ENCODE measurements at regions not wholly inside any gene's neighbourhood (a gene's known extent, or its start where the extent isn't known, plus 50 kb on each side); places are given as distances from the start of the nearest gene placed in this dataset.

- TF ChIP-seq ZNF114 (CRISPR knock-in tag; IDR thresholded peaks at IDR 0.05) (no peak), JUNB (IDR thresholded peaks at IDR 0.05; ENCODE audit: unreplicated experiment) (no peak), ZNF462 (CRISPR knock-in tag; IDR thresholded peaks at IDR 0.05) (no peak), EZH2phosphoT487 (IDR thresholded peaks at IDR 0.05; ENCODE audit: unreplicated experiment) (no peak), REST (IDR thresholded peaks at IDR 0.05; ENCODE audit: unreplicated experiment) (no peak), CREB1 (CRISPR knock-in tag; IDR thresholded peaks at IDR 0.05; ENCODE audit: low read depth) (no peak), EZH2 (IDR thresholded peaks at IDR 0.05; ENCODE audit: low read depth, unreplicated experiment) (no peak), STAT1 (IDR thresholded peaks at IDR 0.05; ENCODE audit: unreplicated experiment) (no peak), POLR2AphosphoS5 (IDR thresholded peaks at IDR 0.05; ENCODE audit: low read depth) (no peak), NANOG (IDR thresholded peaks at IDR 0.05; ENCODE audit: borderline replicate concordance) (no peak), ZNF331 (CRISPR knock-in tag; IDR thresholded peaks at IDR 0.05; ENCODE audit: low read depth) (no peak), ETS1 (IDR thresholded peaks at IDR 0.05) (no peak), CTCF (conservative IDR thresholded peaks at IDR 0.05; ENCODE audit: low read depth in 2 of 2) (no peak)
- Histone ChIP-seq H3K79me2 (replicated peaks; ENCODE audit: insufficient read depth) (no peaks in the 10 kb centered on the region), H2AFZ (no peak overlapping the region), H4K20me1 (replicated peaks; ENCODE audit: insufficient read depth) (no peaks in the 10 kb centered on the region; the same call in 1 of the 2 replicates), H3K9me2 (ENCODE audit: insufficient read depth) (no peaks in the 10 kb centered on the region), H3K4me2 (no peak overlapping the region), H3K4me3 (no peak overlapping the region), H3K36me3 (ENCODE audit: insufficient read depth) (no peaks in the 10 kb centered on the region), H3F3A (replicated peaks; ENCODE audit: low read depth) (no peaks in the 10 kb centered on the region), H3K4me1 (ENCODE audit: insufficient read depth) (peaks cover 12% of the 10 kb centered on the region; the same call in 1 of the 2 replicates), H3K27ac (ENCODE audit: low read depth) (no peak overlapping the region), H3K27me3 (ENCODE audit: insufficient read depth) (no peaks in the 10 kb centered on the region)
- Mint-ChIP-seq H3K27me3 (ENCODE audit: insufficient read depth, low read depth, poor library complexity) (peaks cover 9% of the 10 kb centered on the region), H3K4me3 (no peak overlapping the region; the same call in 2 of the 3 replicates), H3K4me1 (peaks cover 20% of the 10 kb centered on the region), H3K36me3 (ENCODE audit: low read depth) (peaks cover 8% of the 10 kb centered on the region; the same call in 1 of the 3 replicates), H3K27ac (no peak overlapping the region), H3K9me3 (no peaks in the 10 kb centered on the region; the same call in 1 of the 3 replicates)
- ATAC-seq (no peak), DNase-seq (ENCODE audit: low spot score) (no peak)
These were observed 56.3 kb upstream of the TCF20 start for GRCh38 chr22:42326801-42327200.
